CD4-positive, alpha-beta T cell treated with Interleukin-12 subunit alpha and Interleukin-12 subunit beta, for 1 hour (primary cell): ENCODE measurements at regions not wholly inside any gene's neighbourhood (a gene's known extent, or its start where the extent isn't known, plus 50 kb on each side); places are given as distances from the start of the nearest gene placed in this dataset.
"Not testable (repeated sequence)": the region's sequence is repeated elsewhere in the genome, so short reads cannot be mapped to it uniquely, and the experiment has no call there.

Experiments used
- DNase-seq: peaks from one replicate; pipeline ENCODE4 v3.0.0-alpha.2; 2020

DNA sequence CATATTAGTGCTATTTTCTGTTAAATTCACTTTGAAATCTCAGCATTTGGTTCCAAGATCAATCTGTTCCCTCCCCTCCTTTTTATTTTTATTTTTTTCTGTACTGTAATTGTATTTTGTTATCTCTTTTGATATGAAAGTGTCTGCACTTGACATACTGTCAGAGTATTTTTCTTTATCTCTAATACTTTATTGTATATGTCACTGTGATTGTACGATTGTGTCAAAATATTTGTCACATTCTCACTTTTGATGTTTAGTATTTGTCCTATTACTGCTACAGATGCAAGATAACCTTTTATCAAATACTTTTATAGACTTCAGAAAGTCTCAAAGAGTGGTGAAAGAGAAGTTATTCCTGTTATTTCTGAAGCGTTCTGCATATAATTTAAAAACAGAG is 323.5 kb downstream of the JRKL start:
- no peak for DNase-seq

DNA sequence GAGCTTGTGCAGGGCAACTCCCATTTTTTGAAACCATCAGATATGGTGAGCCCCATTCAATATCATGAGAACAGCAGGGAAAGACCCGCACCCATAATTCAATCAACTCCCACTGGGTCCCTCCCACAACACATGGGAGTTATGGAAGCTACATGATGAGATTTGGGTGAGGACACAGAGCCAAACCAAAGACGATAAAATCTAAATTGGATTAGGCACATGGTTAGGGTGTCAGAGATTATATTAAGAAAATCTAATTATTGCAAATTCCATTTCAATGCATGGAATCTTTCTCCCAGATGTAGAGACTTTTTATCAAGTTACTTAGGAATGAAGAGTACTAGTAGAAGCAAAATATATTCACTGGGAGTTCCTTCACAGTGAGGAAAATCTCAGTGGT is 324.9 kb downstream of the JRKL start:
- no peak for DNase-seq

DNA sequence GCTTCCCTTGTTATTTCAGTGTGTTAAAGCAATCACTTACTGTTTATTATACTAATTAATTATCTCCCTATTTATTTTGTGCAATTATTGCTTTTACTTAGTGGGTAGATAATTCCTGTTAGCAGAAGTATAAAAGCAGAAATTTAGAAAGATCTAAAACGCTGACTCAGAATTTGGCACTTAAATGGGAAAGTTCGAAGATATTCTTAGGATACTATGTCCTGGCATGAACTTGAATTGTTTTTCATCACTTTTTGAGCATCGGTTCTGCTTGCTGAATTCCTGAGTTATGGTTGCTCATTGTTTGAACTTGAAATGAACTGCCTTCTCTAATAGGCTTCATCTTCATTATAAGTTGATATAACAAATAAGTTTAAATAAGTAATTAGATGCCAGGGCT is 325.4 kb downstream of the JRKL start:
- no peak for DNase-seq

DNA sequence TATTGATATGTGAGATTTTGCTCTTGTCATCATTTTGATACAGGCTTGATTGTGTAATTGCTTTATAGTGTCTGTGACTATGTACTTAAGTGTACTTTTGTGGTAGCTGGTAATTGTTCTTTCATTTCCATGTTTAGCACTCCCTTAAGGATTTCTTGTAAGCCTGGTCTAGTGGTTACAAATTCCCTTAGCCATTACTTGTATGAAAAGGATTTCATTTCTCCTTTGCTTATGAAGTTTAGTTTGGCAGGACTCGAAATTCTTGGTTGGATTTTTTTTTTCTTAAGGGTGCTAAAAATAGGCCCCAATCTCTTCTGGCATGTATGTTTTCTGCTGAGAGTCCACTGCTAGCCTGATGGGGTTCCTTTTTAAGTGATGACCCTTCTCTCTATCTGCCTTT is 346.8 kb downstream of the JRKL start:
- no peak for DNase-seq

DNA sequence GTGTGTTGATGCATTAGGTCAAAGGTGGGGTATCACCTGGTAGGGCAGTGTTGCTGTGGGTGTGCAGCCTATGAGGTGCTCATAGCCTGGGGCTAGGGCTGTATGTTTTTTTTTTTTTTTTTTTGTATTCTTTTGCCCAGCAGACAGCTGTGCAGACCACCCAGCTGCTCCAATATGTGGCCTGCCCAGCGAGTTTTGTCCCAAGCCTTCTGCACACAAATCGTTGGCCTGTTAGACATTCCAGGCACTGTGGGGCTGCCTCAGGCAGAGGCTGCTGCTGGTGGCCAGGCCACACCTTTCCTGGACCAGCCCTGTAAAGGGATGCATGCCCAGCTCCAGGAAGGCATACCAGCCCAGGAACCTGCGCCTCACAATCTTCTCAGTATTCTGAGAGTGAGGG is 348.5 kb downstream of the JRKL start:
- DNase-seq = no peak

DNA sequence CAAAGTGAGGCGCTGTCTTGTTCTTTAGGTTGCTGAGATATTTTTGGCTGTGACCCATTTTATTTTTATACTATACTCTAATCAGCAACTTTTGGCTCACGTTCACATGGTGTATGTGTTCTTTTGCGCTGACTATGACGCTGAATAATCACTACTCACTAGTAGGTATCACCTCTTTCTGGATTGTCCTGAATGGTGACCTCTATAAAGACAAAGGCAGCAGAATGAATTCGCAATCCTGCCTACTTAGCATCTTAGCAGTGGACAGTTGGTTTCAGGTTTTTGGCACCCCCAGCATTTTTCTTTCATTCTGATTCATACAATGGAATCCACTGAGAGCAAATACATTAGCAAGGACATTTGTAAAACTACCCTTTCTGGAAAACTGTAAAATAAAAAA is 351.3 kb downstream of the JRKL start:
- no peak for DNase-seq

DNA sequence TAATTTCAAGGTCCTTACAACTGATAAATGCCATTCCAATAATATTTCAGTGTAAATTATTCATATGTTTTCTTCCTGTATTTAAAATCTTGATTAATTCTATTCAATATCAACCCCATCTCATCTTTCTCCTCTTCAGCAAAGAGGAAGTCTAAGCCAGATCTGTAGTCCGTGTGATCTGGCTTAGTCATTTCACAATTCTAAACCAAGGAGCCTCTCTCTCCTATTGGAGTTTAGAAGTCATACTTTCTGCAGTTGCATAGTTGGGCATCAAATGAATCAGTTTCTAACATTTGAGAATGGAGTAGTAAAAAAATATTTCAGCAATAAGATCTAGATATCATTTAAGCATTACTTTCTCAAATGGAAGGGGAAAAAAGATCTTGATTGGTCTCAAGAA is 354.9 kb downstream of the JRKL start:
- DNase-seq = no peak

DNA sequence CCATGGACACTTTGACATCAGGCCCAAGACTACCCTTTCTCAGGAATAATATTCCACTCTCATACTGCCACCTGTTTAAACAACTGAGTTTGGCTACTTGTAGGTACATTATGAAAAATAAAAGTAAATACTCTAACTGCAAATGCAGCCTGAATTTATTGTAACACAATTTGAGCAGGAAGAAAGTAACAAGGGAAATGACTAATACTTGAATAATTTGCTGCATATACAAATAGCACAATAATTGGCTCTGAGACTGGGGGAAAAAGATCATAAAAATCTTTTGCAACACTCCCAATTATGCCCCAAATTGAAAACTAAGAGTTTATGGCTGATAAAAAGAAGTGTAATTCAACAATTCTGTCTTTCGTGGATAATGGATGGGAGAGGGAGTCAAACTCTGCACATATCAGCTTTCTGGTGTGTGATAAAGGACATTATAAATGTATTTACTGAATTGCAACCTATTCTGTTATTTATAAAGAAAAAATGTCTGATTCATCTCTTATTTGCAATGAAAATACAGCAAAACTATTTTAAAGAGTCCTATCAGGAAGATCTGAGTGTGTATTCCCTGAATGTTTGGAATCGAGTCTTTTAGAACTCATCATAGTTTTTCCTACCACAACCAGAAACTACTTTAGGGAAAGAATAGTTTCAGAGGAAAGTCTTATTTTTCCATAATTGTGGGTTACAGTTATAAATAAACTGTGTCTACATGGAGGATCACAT is 359.0 kb downstream of the JRKL start:
- DNase-seq = no peak

DNA sequence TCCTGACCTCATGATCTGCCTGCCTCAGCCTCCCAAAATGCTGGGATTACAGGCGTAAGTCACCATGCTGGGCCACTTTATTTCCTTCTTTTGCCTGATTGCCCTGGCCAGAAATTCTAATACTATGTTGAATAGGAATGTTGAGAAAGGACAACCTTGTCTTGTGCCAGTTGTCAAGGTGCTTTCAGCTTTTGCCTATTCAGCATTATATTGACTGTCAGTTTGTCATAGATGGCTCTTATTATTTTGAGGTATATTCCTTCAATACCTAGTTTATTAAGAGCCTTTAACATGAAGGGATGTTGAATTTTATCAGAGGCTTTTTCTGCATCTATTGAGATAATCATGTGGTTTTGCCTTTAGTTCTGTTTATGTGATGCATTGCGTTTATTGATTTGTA is 362.0 kb downstream of the JRKL start:
- not testable (repeated sequence) for DNase-seq

DNA sequence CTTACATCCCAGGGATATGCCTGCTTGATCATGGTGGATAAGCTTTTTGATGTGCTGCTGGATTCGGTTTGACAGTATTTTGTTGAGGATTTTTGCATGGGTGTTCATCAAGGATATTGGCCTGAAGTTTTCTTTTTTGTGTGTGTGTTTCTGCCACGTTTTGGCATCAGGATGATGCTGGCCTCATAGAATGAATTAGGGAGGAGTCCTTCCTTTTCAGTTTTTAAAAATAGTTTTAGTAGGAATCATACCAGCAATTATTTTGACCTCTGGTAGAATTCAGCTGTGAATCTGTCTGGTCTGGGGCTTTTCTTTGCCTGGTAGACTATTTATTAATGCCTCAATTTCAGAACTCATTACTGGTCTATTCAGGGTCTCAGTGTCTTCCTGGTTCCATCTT is 362.4 kb downstream of the JRKL start:
- DNase-seq = no peak

DNA sequence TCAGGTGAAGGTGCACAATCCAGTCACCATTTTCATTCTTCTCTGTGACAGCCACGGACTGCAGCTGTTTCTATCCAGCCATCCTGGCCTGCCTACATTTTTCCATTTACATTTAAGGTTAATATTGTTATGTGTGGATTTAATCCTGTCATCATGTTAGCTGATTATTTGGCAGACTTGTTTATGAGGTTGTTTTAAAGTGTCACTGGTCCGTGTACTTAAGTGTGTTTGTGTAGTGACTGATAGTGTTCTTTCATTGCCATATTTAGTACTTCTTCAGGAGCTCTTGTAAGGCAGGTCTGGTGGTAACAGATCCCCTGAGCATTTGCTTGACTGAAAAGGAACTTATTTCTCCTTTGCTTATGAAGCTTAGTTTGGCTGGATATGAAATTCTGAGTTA is 364.2 kb downstream of the JRKL start:
- DNase-seq = no peak

DNA sequence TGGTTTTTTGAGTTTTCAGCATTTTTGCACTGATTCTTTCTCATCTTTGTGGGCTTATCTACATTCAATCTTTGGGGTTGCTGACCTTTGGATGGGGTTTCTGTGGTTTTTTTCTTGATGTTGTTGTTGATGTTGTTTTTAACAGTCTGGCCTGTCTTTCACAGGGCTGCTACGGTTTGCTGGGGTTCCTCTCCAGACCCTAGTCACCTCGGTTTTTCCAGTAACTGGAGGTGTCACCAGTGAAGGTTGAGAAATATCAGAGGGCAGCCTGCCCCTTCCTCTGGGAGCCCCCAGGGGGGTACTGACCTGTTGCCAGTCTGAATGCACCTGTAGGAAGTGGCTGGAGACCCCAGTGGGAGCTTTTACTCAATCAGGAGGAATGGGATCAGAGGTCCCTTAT is 365.4 kb downstream of the JRKL start:
- DNase-seq = no peak

DNA sequence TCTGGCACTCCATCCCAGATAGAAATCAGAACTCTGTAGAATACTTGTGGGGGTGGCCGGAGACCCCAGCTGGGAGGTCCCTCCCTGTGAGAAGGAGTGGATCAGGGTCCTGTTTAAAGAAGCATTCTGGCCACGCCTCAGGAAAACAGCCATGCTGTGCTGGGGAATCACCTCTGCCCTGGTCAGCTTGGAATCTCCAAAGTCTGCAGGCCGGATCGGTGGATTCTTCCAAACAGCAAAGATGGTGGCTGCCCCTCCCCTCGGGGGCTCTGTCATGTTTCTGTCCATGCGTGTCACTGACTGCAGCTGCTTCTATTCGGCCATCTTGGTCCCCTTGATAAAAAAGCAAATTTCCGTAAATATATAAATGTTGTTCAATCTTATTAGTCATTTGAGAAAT is 365.9 kb downstream of the JRKL start:
- no peak for DNase-seq

DNA sequence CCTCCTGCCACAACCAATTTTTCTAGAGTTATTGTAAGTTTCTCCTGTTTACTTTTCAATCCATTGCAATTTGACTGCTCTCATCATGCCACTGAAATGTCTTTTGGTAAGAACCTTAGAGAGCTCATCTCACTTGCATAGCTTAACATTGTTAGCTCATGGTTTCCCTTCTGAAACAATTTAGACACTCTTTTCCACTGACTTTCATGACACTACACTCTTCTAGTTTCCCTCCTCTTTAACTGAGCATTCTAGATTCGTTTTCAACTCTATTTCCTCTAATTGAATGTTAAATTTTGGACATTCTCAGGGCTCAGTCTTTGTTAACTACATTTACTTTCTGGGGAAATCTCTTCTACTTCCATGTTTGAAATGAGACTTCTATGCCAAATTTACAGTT is 369.1 kb downstream of the JRKL start:
- DNase-seq = no peak

DNA sequence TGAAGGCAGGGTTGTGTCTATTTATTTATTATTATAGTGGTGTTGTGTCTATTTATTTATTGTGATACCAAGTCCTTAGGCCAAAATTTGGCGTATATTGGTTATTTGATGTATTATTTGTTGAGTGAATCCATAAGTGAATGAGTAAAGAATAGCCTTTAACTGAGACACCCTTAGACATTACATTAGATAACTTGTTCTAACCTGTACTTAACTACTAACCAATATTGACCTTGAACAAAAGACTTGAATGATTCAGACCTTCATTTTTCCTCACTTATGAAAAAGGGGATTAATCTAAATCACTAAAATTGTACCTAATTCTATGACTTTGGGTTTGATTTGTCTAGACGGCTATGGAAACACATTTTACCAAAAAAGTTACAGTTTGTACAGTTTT is 370.5 kb downstream of the JRKL start:
- DNase-seq = no peak

DNA sequence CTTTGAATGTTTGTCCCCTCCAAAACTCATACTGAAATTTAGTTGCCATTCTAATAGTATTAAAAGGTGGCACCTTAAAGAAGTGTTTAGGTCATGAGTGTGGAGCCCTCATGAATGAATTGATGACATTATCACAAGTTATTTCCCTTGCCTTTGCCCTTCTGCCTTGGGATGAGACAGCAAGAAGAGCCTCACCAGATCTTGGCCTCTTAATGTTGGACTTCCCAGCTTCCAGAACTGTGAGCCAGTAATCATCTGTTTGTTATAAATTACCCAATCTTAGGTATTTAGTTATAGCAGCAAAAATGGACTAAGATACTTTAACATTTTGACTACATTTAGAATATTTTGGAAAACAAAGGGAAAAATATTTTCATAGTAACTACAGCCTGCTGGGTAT is 371.0 kb downstream of the JRKL start:
- DNase-seq = no peak

DNA sequence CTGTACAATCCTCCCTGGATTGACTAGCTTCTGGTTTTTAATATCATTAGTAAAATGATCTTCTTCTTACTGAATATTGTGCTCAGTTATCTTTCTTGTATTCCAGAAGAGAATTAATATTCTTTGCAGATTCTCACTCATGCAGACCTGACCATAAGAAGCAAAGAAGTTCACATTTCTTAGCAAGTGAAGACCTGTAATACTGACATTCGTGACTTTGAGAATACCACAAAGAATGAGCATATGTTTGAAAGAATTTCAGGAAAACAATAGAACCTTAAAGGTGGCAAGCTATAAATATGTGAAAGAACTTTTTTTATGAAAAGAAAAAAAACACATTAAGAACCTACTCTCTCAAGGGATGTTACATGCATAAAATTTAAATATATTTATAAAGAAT is 371.6 kb downstream of the JRKL start:
- DNase-seq = no peak

DNA sequence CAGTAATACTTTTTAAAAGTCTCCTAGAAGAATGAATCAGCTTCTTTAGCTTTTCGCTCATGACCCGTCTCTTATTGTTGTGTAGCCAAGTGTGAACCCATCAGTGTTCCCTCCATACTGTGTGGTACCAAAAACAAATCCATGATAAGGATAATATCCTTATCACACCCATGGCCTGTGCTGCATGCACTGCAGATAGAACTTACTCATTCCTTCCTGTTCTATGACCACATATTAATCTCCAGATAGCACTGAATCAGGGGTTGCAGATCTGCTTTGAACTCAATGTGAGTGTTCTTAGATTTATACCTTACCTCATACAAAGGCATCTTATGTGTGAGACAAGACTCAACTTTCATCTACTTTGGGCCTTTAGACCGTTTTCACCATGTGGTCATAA is 373.4 kb downstream of the JRKL start:
- no peak for DNase-seq

DNA sequence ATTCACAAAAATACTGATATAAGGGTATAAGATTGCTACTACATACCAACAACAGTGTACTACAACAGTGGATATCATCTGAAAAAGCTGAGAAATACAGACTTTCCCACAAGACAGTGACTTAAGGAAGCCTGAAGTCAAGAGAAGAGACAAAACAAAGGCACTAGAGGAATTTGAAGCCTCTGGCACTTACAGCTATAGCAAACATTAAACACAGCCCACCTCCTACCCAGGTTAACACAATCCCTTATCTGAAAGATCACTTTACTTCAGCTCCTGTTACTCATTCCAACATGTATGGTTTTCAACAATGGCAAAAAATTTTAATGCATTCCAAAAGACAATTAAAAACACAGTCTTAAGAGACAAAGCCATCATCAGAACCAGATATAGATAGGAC is 388.5 kb downstream of the JRKL start:
- DNase-seq = no peak

DNA sequence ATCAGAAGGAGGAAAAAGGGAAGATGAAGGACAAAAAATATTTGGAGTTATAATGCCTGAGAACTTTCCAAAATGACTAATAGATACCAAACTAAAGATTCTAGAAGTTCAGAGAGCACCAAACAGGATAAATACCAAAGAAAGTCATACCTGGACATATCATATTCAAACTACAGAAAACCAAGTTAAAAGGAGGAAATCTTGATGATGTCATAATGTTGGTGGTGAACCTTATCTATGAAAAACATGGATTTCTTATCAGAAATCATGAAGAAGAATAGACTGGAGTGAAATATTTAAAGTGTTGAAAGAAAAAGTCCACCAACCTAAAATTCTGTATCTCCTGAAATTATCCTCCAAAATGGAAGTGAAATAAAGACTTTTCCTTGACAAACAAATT is 389.2 kb downstream of the JRKL start:
- DNase-seq = no peak

DNA sequence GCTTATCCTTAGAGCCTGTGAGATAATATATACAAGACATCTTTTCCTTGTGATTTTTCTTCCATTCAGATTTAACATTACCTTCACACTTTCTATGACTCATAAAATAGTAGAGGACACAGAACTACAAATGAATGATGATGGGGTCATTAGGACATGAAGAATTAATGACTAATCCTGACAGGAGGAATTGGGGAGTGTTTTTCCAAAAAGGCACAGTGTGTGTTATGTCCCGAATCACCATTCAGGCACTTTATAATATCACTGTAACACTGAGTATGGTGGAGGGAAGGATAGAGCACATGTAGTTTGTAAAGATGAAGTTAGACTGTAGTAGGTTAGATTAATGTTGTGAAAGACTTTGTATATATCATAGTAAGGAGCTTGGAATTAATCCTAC is 391.3 kb downstream of the JRKL start:
- DNase-seq = no peak

DNA sequence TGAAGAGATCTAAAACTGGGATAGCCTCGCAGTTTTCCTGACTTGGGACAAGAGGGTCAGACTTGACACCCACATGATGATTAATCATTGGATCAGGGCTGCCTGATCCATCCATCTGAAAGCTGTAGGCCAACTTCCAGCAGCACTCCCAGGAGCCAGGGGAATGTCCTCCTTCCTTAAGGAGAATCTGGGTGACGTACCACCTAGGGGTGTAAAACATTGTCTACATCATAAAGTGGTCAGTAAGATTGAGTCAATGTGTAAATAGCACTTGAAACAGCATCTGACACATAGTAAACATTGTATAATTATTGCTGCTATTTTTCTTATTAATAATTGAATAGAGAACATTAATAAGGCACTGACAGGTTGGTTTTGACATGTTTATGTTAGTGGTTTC is 392.8 kb downstream of the JRKL start:
- DNase-seq = no peak

DNA sequence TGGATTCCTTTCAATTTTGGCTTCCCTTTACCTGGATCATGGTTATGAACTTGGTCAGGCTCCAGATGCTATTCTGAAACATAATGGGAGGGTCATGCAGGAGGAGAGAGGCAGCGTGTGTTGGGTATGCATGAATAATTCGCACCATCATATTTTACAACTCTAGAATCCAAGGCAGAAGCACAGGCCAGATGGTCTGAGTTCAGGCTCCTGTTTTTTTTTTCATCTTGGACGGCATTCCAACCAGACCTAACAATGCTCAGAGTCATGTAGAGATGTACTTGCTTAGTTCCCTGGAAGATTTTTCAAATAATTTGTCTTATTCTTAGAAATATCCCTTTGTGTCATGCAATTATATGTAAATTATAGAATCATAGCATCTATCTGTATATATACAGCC is 393.5 kb downstream of the JRKL start:
- no peak for DNase-seq

DNA sequence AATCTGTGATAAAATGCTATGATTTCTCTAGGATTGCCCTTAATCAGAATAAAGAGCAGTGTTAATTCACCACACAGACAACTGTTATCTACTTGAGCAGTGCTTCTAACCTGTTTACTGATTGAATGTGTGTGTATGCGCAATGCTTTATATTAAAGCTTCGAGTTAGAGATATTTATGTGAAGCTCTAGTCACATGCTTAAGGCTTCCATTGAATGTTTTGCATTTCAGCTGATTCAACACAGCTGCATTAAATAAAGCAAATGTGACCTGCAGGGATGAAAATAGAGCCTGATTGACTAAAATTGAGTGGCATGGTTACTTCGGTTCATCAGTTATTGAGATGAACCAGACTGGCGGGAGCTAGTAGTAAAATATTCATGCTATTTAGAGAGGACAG is 395.3 kb downstream of the JRKL start:
- no peak for DNase-seq

DNA sequence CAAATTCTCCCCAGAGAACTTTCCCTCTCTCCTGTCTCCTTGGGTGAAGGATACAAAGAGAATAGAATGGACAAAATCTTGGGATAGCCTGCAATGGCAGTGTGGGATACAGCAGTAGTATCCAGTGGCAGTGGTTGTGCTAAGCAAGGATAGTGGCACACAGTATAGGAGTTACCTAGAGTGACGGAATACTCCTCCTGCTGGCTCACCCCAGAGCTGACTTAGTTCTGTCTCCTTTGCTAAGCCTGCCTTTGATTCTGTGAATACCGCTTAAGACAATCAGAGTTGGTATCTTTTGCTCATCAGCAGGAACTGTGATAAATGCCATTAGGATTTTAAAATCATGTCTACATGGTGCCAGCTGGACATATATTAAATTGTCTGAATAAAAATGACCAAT is 404.3 kb downstream of the JRKL start:
- DNase-seq = no peak

DNA sequence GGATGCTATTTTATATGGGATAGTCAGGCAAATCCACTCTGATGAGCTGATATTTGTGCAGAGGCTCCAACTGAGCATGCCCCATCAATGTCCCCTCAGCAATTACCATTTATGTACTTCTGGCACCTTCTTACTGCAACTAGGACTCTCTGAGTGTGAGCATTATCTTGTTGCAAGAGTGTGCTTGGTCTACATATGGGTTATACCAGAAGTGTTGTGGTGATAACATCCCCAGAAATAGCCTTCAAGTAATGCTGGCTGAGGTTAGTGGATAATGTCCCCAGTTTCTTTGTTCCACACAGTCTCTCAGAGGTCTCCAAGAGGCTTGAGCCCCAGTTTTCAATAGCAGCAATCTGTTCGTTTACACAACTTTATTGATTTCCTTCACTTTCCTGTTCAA is 408.6 kb downstream of the JRKL start:
- no peak for DNase-seq
